OCI-LY3 (cell line): ENCODE measurements at regions not wholly inside any gene's neighbourhood (a gene's known extent, or its start where the extent isn't known, plus 50 kb on each side); places are given as distances from the start of the nearest gene placed in this dataset.

Source experiments
- H2AFZ ChIP-seq: fragments of 200-600, 300-600 bp; shearing (Covaris generic); 2 replicates; pipeline ENCODE4 v1.6.0; 2014; ENCODE audit warnings: antibody characterized with exemption, low read depth, low read length
- H3K27ac ChIP-seq: fragments of 200-600, 300-600 bp; sonication (generic); 2 replicates; pipeline ENCODE4 v1.5.1; 2014; ENCODE audit warnings: mild to moderate bottlenecking, low read length, moderate library complexity, mixed read lengths
- H3K27me3 ChIP-seq: fragments of 200-600, 300-600 bp; sonication (generic); 2 replicates; pipeline ENCODE4 v1.6.1; 2014; ENCODE audit warnings: low read depth, low read length, mixed read lengths
- H3K36me3 ChIP-seq: fragments of 200-600, 300-600 bp; sonication (generic); replicated peaks from 2 replicates; pipeline ENCODE3; 2014; ENCODE audit warnings: low read depth, low read length, mixed read lengths
- H3K4me1 ChIP-seq: fragments of 300-600, 200-600 bp; sonication (generic); 2 replicates; pipeline ENCODE4 v1.6.1; 2014; ENCODE audit warnings: low read length, mixed read lengths
- H3K4me2 ChIP-seq: fragments of 200-600, 300-600 bp; sonication (generic); 2 replicates; pipeline ENCODE4 v1.6.1; 2014; ENCODE audit warnings: low read length, mixed read lengths
- H3K4me3 ChIP-seq: fragments of 300-600, 200-600 bp; sonication (generic); 2 replicates; pipeline ENCODE4 v1.5.1; 2014; ENCODE audit warnings: antibody characterized with exemption, mild to moderate bottlenecking, low read length, moderate library complexity
- H3K79me2 ChIP-seq: fragments of 300-600, 200-600 bp; shearing (Covaris generic); 2 replicates; pipeline ENCODE4 v1.6.1; 2014; ENCODE audit warnings: mild to moderate bottlenecking, low read length, mixed read lengths
- H3K9ac ChIP-seq: fragments of 300-600, 200-600 bp; shearing (Covaris generic); 2 replicates; pipeline ENCODE4 v1.6.0; 2014; ENCODE audit warnings: mild to moderate bottlenecking, low read length, moderate library complexity
- H3K9me3 ChIP-seq: fragments of 200-600, 300-600 bp; shearing (Covaris generic); 2 replicates; pipeline ENCODE4 v1.6.1; 2014; ENCODE audit warnings: low read length, mixed read lengths; ENCODE audit not compliant: insufficient read depth
- H4K20me1 ChIP-seq: fragments of 200-600, 300-600 bp; sonication (generic); 2 replicates; pipeline ENCODE4 v1.6.1; 2016; ENCODE audit warnings: low read length, mixed read lengths; ENCODE audit not compliant: insufficient read depth
- EZH2phosphoT487 ChIP-seq: fragments of 200-600 bp; shearing (Covaris generic); IDR thresholded peaks from 2 replicates; pipeline ENCODE4 v1.6.1; 2018; ENCODE audit warnings: antibody characterized with exemption, mixed run types, low read depth
- TF ChIP-seq, protein P1 (sequence below): fragments of 200-600, 300-600 bp; sonication (generic); IDR thresholded peaks from 2 replicates; pipeline ENCODE4 v1.5.1; 2014; ENCODE audit warnings: antibody characterized with exemption, low read length, low read depth

DNA sequence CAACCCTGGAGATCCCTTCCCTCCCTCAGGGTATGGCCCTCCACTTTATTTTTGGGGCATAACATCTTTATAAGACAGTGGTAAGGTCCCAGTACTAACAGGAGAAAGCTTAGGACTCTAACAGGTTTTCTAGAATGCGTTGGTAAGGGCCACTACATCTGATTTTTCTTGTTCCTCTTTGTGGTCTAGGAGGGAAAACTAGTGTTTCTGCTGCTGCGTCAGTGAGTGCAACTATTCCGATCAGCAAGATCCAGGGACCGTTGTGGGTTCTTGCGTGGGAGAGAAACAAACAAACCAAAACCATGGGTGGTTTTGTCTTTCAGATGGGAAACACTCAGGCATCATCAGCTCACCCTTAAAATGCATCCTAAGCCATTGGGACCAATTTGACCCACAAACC lies 123.6 kb upstream of the SLC16A7 start:
- Histone ChIP-seq H3K27me3 (peaks cover 14% of the 10 kb centered on the region; the same call in 1 of the 2 replicates), H3K4me2 (peak overlapping the region; percentile 52), H3K27ac (no peak overlapping the region), H3K79me2 (no peaks in the 10 kb centered on the region), H4K20me1 (no peaks in the 10 kb centered on the region), H2AFZ (no peak overlapping the region), H3K9ac (no peak overlapping the region), H3K36me3 (no peaks in the 10 kb centered on the region), H3K4me1 (peaks cover 13% of the 10 kb centered on the region), H3K9me3 (0 out of 2 replicates have a peak, but pooled peaks cover 4% of the 10 kb centered on the region), H3K4me3 (0 out of 2 replicates have a peak overlapping the region, but pooled peaks have one; percentile 16)
- TF ChIP-seq, protein P1, sequence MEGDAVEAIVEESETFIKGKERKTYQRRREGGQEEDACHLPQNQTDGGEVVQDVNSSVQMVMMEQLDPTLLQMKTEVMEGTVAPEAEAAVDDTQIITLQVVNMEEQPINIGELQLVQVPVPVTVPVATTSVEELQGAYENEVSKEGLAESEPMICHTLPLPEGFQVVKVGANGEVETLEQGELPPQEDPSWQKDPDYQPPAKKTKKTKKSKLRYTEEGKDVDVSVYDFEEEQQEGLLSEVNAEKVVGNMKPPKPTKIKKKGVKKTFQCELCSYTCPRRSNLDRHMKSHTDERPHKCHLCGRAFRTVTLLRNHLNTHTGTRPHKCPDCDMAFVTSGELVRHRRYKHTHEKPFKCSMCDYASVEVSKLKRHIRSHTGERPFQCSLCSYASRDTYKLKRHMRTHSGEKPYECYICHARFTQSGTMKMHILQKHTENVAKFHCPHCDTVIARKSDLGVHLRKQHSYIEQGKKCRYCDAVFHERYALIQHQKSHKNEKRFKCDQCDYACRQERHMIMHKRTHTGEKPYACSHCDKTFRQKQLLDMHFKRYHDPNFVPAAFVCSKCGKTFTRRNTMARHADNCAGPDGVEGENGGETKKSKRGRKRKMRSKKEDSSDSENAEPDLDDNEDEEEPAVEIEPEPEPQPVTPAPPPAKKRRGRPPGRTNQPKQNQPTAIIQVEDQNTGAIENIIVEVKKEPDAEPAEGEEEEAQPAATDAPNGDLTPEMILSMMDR = no peak
- TF ChIP-seq EZH2phosphoT487 = no peak

- H3K36me3 ChIP-seq = no peaks in the 10 kb centered on the region
- no peaks in the 10 kb centered on the region for H3K79me2 ChIP-seq
- H3K27ac ChIP-seq = no peak overlapping the region
- no peaks in the 10 kb centered on the region for H3K9me3 ChIP-seq
- no peak overlapping the region for H3K9ac ChIP-seq
- no peak overlapping the region for H3K4me3 ChIP-seq
- no peak for TF ChIP-seq EZH2phosphoT487
- TF ChIP-seq, protein P1 = no peak
- H3K4me2 ChIP-seq = no peak overlapping the region
- H2AFZ ChIP-seq = no peak overlapping the region
- no peaks in the 10 kb centered on the region for H3K4me1 ChIP-seq
- no peaks in the 10 kb centered on the region for H3K27me3 ChIP-seq
- H4K20me1 ChIP-seq = no peaks in the 10 kb centered on the region
Measured at GRCh38 chr12:59459966-59460660, 135.7 kb upstream of the SLC16A7 start.

GRCh38 chr12:59453475-59453874 lies 142.4 kb upstream of the SLC16A7 start:
- no peak overlapping the region for H3K4me3 ChIP-seq
- H3K27ac ChIP-seq = no peak overlapping the region
- no peaks in the 10 kb centered on the region for H3K79me2 ChIP-seq
- H3K36me3 ChIP-seq = no peaks in the 10 kb centered on the region
- H3K9ac ChIP-seq = no peak overlapping the region
- no peak overlapping the region for H3K4me2 ChIP-seq
- no peaks in the 10 kb centered on the region for H3K27me3 ChIP-seq
- no peak for TF ChIP-seq EZH2phosphoT487
- TF ChIP-seq, protein P1 = no peak
- H3K9me3 ChIP-seq = no peaks in the 10 kb centered on the region
- no peak overlapping the region for H2AFZ ChIP-seq
- H3K4me1 ChIP-seq = no peaks in the 10 kb centered on the region
- no peaks in the 10 kb centered on the region for H4K20me1 ChIP-seq

DNA sequence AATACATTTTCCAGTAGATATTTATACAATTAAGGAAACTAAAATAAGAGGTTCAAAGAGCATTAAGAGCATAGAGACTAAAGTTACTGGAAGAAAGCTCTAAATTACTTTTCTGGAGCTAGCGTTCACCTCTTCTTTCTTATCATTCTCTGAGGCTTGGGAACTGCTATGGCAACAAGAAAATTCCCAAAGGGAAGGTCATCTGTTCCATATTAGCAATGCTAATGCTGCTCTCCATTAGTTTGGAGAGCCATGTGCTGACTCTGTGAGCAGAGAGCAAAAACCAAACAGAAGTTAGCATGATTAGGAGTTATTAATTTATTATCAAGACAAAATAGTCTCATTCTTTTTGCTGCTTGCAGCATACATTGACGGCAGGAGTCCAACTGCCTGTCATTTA lies 143.1 kb upstream of the SLC16A7 start:
- Histone ChIP-seq H3K4me3 (no peak overlapping the region), H3K9ac (no peak overlapping the region), H3K27ac (no peak overlapping the region), H3K36me3 (no peaks in the 10 kb centered on the region), H3K9me3 (no peaks in the 10 kb centered on the region), H4K20me1 (no peaks in the 10 kb centered on the region), H3K79me2 (no peaks in the 10 kb centered on the region), H2AFZ (no peak overlapping the region), H3K27me3 (no peaks in the 10 kb centered on the region), H3K4me1 (no peaks in the 10 kb centered on the region), H3K4me2 (no peak overlapping the region)
- TF ChIP-seq, protein P1 = no peak
- TF ChIP-seq EZH2phosphoT487 = no peak
